ENCODE measurements at regions not wholly inside any gene's neighbourhood (a gene's known extent, or its start where the extent isn't known, plus 50 kb on each side); places are given as distances from the start of the nearest gene placed in this dataset.

DNA sequence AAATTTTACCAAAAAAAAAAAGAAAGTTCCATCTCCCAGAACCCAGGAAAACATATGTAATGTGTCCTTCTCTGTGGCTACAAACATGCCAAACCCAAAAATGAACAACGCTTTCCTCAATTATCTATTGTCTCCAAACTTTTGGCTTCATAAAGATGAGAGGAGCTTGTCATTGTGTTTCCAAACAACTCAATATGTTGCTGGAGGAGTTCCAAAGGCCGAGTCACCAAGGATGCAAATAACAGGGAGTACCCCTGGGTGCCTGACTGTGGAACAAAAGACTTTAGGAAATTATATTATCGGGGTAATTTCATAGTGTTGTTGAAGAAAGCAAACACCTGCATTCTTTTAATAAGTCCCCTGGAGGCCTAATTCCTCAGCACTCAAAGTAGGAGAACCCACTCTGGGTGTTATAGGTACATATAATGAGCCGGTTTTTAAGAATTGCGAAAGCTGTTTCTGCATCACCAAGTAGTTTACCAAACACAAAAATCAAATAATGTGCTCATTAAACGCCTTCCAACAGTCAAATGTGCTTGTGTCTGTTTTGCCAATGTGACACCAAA, 206.3 kb upstream of the PRICKLE2 start:
- Histone ChIP-seq H3K4me1 (no peaks in the 10 kb centered on the region), H3K36me3 (no peaks in the 10 kb centered on the region), H3K9me3 (peaks cover 0 to 40% (median 19%) of the 10 kb centered on the region in 8 donors), H3K27me3 (replicated peaks in 1 of 7) (peaks cover 0 to 5% (median 0%) of the 10 kb centered on the region in 7 donors), H3K4me3 (no peak overlapping the region), H3K27ac (no peak overlapping the region)
- DNase-seq, result no peak
- WGBS, 5 donors, result 68 to 87% (median 72%) methylated on average over 6 of the region's 6 CpGs
- intact Hi-C loops (cut with DNase I; ENCODE audit: low total_unique reads), result no loop called here
- TF ChIP-seq POLR2AphosphoS5 (IDR thresholded peaks at IDR 0.05), result no peak
- TF ChIP-seq, protein P1, sequence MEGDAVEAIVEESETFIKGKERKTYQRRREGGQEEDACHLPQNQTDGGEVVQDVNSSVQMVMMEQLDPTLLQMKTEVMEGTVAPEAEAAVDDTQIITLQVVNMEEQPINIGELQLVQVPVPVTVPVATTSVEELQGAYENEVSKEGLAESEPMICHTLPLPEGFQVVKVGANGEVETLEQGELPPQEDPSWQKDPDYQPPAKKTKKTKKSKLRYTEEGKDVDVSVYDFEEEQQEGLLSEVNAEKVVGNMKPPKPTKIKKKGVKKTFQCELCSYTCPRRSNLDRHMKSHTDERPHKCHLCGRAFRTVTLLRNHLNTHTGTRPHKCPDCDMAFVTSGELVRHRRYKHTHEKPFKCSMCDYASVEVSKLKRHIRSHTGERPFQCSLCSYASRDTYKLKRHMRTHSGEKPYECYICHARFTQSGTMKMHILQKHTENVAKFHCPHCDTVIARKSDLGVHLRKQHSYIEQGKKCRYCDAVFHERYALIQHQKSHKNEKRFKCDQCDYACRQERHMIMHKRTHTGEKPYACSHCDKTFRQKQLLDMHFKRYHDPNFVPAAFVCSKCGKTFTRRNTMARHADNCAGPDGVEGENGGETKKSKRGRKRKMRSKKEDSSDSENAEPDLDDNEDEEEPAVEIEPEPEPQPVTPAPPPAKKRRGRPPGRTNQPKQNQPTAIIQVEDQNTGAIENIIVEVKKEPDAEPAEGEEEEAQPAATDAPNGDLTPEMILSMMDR (IDR thresholded peaks at IDR 0.05 in 8 of 11, conservative IDR thresholded peaks at IDR 0.05 in 3 of 11), result no peak
- TF ChIP-seq POLR2A (IDR thresholded peaks at IDR 0.05), result no peak

DNA sequence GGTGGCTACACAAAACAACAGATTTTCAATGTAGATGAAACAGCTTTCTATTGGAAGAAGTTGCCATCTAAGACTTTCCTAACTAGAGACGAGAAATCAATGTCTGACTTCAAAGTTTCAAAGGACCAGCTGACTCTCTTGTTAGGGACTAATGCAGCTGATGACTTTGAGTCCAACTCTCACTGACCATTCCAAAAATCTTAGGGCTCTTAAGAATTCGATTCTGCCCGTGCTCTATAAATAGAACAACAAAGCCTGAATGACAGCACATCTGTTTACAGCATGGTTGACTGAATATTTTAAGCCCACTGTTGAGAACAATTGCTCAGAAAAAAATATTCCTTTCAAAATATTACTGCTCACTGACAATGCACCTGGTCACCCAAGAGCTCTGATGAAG, 202.4 kb upstream of the PRICKLE2 start:
- Histone ChIP-seq H3K27ac (no peak overlapping the region), H3K27me3 (replicated peaks in 1 of 7) (no peaks in the 10 kb centered on the region), H3K4me3 (no peak overlapping the region), H3K4me1 (no peaks in the 10 kb centered on the region), H3K36me3 (no peaks in the 10 kb centered on the region), H3K9me3 (peaks cover 0 to 9% (median 0%) of the 10 kb centered on the region in 8 donors)
- no peak for DNase-seq
- TF ChIP-seq POLR2A (IDR thresholded peaks at IDR 0.05), result no peak
- TF ChIP-seq, protein P1 (IDR thresholded peaks at IDR 0.05 in 8 of 11, conservative IDR thresholded peaks at IDR 0.05 in 3 of 11), result no peak
- no peak for TF ChIP-seq POLR2AphosphoS5 (IDR thresholded peaks at IDR 0.05)
- 68 to 86% (median 78%) methylated on average over 3 of the region's 3 CpGs for WGBS, 5 donors
- intact Hi-C loops (cut with DNase I; ENCODE audit: low total_unique reads), result no loop called here

DNA sequence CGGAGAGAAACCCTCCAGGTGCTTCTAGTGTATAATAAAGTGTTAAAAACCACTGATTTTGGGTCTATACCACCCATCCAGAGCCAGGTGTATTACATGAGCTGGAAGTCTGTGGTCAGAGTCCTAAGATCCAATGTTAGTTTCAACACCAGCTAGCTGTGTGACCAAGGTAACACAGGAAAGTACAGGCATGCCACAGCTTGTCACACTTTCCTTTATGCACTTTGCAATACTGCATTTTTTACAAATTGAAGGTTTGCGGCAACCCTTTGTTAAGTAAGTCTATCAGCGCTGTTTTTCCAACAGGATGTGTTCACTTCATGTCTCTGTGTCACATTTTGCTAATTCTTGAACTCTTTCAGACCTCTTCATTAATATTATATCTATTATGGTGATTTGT, 201.3 kb upstream of the PRICKLE2 start:
- intact Hi-C loops (cut with DNase I; ENCODE audit: low total_unique reads), result no loop called here
- no peaks in the 10 kb centered on the region for H3K36me3 ChIP-seq
- H3K9me3 ChIP-seq, result peaks cover 0 to 9% (median 0%) of the 10 kb centered on the region in 8 donors
- DNase-seq, result no peak
- no peaks in the 10 kb centered on the region for H3K4me1 ChIP-seq
- no peak overlapping the region for H3K27ac ChIP-seq
- 77 to 88% (median 86%) methylated on average over 3 of the region's 3 CpGs for WGBS, 5 donors
- no peaks in the 10 kb centered on the region for H3K27me3 ChIP-seq (replicated peaks in 1 of 7)
- TF ChIP-seq POLR2AphosphoS5 (IDR thresholded peaks at IDR 0.05) (no peak), POLR2A (IDR thresholded peaks at IDR 0.05) (no peak)
- TF ChIP-seq, protein P1 (IDR thresholded peaks at IDR 0.05 in 8 of 11, conservative IDR thresholded peaks at IDR 0.05 in 3 of 11), result no peak
- no peak overlapping the region for H3K4me3 ChIP-seq

DNA sequence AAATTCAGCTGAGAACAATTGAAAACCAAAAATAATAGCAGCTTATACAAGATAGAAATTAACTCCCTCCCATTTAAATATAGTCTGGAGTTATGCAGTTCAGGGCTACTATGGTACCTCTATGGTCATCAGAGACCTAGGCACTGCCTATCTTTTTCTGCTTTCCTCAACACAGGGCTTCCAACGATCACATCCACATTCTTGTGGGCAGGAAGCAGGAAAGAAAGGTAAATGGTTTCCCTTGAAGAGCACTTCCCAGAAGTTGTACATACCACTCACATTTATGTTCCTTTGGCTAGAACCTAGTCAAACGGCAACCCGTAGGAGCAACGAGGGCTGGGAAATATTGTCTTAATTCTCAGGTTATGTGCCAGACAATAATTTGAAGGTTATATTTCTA, 197.7 kb upstream of the PRICKLE2 start:
- intact Hi-C loops (cut with DNase I; ENCODE audit: low total_unique reads), result no loop called here
- DNase-seq, result no peak
- H3K9me3 ChIP-seq, result no peaks in the 10 kb centered on the region
- no peak overlapping the region for H3K27ac ChIP-seq
- H3K4me1 ChIP-seq, result no peaks in the 10 kb centered on the region
- H3K27me3 ChIP-seq (replicated peaks in 1 of 7), result no peaks in the 10 kb centered on the region
- H3K4me3 ChIP-seq, result no peak overlapping the region
- H3K36me3 ChIP-seq, result no peaks in the 10 kb centered on the region
- WGBS, 5 donors, result 56 to 68% (median 57%) methylated on average over 4 of the region's 4 CpGs
- TF ChIP-seq, protein P1 (IDR thresholded peaks at IDR 0.05 in 8 of 11, conservative IDR thresholded peaks at IDR 0.05 in 3 of 11), result no peak

All from spleen (tissue), 11 donors.